ENCODE measurements at regions not wholly inside any gene's neighbourhood (a gene's known extent, or its start where the extent isn't known, plus 50 kb on each side); places are given as distances from the start of the nearest gene placed in this dataset.
"Not testable (repeated sequence)": the region's sequence is repeated elsewhere in the genome, so short reads cannot be mapped to it uniquely, and the experiment has no call there.

DNA sequence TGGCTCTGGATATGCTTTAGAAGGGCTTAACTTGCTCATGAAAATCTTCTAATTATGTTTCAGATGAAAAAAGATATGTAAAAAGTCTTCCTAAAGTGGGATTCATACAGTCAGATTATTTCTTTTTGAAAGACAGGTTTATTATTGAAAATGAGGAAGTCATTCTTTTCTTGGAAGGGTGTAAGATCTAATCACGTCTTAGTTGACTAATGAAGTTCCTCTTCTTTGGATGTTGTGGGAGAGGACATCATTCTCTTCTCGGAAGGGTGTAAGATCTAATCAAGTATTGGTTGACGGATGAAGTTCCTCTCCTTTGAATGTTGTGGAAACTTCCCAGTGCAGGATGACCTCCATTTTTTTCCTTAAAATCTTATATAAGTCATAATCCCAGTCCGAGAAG lies 74.9 kb downstream of the ALG10 start:
- no peak for DNase-seq

- DNase-seq, result no peak
These were observed 83.2 kb downstream of the ALG10 start for GRCh38 chr12:34105392-34105933.

- no peak for DNase-seq
These were observed 83.9 kb downstream of the ALG10 start for GRCh38 chr12:34106172-34106571.

- DNase-seq, result no peak
These were observed 84.7 kb downstream of the ALG10 start for GRCh38 chr12:34107016-34107415.

DNA sequence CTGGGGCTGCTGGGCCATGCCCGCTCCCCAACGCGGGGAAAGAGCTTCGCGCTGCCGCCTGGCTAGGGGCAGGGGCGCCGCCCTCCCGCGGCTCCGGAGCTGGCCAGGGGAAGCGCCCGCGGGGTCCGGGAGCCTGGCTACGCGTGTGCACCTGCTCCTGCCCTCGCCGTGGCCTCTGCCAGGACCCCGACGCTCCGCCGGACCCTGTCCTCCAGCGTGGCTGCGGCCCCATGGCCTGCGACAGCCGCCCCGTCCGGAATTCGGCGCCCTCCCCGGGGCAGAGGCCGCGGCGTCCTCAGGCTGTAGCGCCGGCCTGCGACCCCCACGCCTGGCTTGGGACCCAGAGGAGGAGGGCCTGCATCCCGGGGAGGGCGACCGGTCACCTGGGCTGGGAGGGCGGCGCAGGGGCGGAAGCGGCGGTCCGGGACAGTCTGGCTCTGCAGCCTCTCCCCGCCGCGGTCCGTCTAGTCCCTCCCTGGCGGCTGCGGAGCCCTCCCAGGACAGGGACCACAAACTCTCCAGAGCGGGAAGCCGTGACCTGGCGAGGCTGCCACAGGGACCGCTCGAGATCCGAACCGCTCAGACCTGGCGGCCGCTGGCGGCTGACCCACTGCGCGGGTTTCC lies 85.6 kb downstream of the ALG10 start:
- no peak for DNase-seq

- no peak for DNase-seq
These were observed 86.1 kb downstream of the ALG10 start for GRCh38 chr12:34108405-34108803.

GRCh38 chr12:34108967-34109366 lies 86.7 kb downstream of the ALG10 start:
- DNase-seq, result no peak

DNA sequence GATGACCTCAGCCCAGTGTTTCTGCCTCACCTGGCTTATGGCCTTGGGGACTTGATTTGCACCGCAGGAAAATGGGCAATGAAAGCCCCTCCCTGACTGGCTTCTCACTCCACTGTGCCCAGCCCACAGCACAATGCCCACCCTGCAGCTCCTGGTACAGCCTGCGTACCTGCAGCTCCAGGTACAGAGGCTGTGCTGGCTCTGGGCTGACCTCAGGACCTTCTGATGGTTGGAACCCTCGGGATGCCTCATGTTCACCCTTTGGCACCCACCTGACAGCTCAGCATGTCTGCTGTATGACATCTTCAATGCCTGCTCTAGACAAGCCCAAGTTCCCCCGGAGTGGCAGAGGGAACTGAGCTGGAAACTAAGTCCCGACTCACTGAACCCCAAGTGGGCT lies 87.1 kb downstream of the ALG10 start:
- no peak for DNase-seq

- DNase-seq, result not testable (repeated sequence)
These were observed 87.7 kb downstream of the ALG10 start for GRCh38 chr12:34109909-34110531.

GRCh38 chr12:34119366-34119765 lies 97.1 kb downstream of the ALG10 start:
- DNase-seq, result no peak

DNA sequence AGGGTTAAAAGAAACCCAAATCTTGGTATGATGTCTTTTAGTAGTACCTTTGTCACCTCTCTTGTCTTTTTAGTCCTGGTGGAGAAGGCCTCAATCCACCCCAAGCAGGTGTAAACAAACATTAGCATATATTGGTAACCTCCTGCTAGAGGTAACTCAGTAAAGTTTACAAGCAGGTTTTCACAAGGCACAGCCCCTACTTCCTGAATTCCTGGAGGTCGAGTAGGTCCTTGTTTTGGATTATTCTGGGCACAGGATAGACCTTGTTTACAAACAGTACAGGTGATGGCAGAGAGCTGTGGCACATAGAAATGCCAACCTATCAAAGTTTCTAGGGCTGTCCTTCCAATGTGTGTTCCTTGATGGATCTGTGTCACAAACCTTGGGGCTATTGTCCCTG lies 99.1 kb downstream of the ALG10 start:
- no peak for DNase-seq

DNA sequence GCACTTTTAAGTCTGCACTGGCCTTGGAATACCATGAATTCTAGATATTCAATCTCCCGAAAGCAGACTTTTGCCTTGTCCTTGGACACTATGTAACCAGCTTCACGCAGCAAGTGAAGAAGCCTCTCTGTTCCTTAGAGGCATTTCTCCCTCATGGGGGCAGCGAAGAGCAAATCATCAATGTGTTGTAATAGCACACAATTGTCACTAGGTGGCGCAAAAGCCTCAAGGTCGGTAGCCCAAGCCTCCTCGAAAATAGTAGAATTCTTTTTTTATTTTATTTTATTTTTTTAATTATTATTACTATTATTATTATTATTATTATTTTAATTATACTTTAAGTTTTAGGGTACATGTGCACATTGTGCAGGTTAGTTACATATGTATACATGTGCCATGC lies 100.8 kb downstream of the ALG10 start:
- peak; percentile 23 to 43 for DNase-seq

DNA sequence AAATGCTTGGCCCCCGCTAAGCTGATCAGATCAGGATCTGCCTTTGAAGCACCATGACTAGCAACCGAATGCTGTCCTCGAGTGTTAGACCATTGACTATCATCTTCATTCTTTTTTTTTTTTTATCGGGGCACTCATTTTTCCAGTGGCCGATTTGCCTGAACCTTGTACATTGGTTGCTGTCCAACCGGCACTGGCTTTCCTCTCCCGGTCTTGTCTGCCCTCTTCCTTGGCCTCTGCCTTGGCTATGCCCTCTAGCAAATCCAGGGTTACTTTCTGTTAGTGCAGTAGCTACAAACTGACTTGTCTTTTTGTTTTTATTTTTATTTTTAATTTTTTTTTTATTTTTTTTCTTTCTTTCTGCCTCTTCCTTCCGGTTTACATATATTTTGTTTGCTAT lies 102.3 kb downstream of the ALG10 start:
- DNase-seq, result no peak

DNA sequence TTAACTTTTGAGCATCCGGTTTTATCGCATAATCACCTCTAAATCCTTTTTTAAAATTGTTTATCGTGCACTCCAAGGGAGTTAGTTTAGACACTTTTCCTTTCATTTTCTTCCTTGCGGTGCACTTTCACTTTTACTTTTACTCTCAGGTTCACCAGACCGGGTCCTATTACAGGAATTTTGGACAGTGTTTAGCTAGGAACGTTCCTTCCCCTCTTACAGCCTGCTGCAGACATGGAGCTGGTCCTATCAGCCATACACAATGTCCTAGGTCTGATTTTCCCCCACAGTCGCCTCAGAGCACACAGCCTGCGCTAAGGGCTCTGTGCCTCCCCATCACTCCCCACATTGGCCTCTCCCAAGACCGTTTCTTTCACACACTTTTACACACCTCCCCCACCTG lies 103.9 kb downstream of the ALG10 start:
- DNase-seq, result no peak

DNA sequence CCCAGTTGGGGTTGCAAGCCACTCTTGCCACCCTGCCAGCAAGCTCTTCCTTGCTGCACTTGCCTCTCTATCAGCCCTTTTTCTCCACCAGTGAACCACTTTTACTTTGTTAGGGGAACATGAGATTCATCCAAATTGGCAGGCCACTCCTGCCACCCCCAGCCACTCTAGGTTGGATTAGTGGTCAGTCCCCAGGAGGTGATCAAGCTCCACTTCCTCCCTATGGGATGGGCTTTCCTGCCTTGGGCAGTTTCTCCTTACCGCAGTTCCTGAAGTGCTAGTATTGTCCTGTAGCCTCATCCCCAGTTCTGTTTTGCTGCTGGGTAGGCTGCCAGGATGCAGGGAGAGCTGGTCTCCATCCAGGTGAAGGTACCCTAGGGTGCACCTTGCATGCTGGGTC lies 104.5 kb downstream of the ALG10 start:
- no peak for DNase-seq

GRCh38 chr12:34127379-34127778 lies 105.1 kb downstream of the ALG10 start:
- DNase-seq, result not testable (repeated sequence)

DNA sequence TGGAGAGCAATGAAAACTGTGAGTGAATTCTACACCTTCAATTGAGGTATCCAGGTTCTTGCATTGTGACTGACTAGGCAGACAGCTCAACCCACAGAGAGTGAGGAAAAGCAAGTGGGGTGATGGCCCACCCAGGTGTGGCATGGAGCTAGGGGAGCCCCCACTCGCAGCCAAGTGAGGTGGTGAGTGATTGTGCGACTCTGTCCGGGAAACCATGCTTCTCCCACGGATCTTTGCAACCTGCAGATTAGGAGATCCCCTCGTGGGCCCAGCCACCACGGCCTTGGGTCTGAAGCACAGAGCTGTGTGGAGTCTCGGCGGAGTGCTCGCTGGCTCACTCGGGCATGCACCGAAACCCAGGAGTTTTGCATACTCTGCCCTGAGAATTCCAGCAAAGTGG lies 120.1 kb downstream of the ALG10 start:
- DNase-seq, result no peak

- DNase-seq, result no peak
These were observed 128.7 kb downstream of the ALG10 start for GRCh38 chr12:34151019-34151418.

- DNase-seq, result no peak
These were observed 141.1 kb downstream of the ALG10 start for GRCh38 chr12:34163443-34163842.

- no peak for DNase-seq
These were observed 144.2 kb downstream of the ALG10 start for GRCh38 chr12:34166427-34167060.

DNA sequence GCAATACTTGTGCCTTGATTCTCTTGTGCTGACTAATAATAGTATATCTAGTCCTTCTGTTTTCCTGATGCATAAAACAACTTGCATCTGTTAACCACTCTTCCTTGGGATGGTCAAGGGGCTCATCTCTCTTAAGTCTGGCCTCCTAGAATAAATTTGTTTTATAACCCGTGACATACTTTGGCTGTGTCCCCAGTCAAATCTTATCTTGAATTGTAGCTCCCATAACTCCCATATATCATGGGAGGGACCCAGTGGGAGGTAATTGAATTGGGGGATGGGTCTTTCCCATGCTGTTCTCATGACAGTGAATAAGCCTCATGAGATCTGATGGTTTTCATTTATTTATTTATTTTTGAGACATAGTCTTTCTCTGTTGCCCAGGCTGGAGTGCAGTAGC lies 146.2 kb downstream of the ALG10 start:
- not testable (repeated sequence) for DNase-seq

- no peak for DNase-seq
These were observed 164.2 kb downstream of the ALG10 start for GRCh38 chr12:34186492-34186891.

DNA sequence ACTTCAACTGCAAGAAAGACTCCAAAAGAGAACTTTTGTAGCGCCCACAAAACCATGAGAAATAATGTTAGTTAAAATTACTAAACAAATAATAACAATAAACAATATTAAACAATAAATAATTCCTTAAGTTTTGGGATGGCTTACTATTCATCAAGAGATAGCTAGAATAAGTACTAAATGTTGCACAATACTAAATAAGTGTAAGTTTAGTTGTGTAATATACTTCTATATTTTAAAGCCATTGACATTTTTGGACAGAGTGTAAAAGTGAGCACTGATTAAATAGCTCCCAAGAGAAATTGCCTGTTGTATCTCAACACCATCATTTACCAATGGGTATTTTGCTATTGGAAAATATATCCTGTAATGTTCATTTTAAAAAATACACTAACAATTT lies 166.7 kb downstream of the ALG10 start:
- DNase-seq, result no peak

DNA sequence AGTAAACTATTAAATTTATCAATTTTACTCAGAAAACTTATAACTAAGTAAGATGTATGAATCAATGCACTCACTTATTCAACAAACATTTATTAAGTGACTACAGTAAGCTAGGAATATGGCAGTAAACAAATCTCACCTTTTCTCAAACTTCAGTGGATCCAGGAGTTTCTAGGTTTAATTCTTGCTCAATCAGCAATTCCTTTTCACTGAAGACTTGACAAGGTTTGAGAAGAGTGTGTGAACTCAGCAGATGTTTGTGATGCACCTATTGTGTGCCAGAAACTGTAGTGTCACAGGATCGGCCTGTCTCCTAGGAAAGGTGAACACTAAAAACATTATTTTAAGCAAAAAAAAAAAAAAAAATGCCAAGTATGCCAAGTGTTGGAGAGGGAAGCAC lies 167.8 kb downstream of the ALG10 start:
- DNase-seq, result no peak

Measured in stimulated activated CD4-positive, alpha-beta T cell treated with anti-CD3 and anti-CD28 coated beads, Interleukin-2, amount 100 ng/mL, for 24 hours (primary cell).